ENCODE measurements at regions not wholly inside any gene's neighbourhood (a gene's known extent, or its start where the extent isn't known, plus 50 kb on each side); places are given as distances from the start of the nearest gene placed in this dataset.

DNA sequence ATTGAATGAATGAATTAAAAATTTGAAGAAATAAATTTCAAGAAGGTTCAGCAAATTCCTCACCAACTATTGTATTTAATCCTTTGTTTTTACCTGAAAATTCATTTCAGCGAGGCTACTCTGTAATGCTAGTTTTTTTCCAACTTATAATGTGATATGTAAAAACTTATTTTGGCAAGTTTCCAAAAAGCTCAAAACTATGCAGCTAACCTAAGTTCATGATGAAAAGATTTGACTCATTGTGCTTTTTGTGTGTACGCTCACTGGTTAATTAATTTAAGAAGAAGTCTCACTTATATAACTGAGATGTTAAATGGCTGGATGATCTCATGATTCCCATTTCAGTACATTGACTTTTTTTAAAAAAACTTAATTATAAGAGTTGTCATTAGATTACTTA, 196.0 kb upstream of the SAMSN1 start:
- TF ChIP-seq, protein P1, sequence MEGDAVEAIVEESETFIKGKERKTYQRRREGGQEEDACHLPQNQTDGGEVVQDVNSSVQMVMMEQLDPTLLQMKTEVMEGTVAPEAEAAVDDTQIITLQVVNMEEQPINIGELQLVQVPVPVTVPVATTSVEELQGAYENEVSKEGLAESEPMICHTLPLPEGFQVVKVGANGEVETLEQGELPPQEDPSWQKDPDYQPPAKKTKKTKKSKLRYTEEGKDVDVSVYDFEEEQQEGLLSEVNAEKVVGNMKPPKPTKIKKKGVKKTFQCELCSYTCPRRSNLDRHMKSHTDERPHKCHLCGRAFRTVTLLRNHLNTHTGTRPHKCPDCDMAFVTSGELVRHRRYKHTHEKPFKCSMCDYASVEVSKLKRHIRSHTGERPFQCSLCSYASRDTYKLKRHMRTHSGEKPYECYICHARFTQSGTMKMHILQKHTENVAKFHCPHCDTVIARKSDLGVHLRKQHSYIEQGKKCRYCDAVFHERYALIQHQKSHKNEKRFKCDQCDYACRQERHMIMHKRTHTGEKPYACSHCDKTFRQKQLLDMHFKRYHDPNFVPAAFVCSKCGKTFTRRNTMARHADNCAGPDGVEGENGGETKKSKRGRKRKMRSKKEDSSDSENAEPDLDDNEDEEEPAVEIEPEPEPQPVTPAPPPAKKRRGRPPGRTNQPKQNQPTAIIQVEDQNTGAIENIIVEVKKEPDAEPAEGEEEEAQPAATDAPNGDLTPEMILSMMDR (IDR thresholded peaks at IDR 0.05; ENCODE audit: low read depth, low read length): no peak
- TF ChIP-seq EZH2phosphoT487 (IDR thresholded peaks at IDR 0.05; ENCODE audit: low read depth): no peak

Data from OCI-LY3 (cell line).